Kidney (tissue), 13 donors: ENCODE measurements at regions not wholly inside any gene's neighbourhood (a gene's known extent, or its start where the extent isn't known, plus 50 kb on each side); places are given as distances from the start of the nearest gene placed in this dataset.

Experiments
- DNase-seq, 5 donors: peaks; one replicate each; pipeline ENCODE4 v3.0.0-alpha.2; 2013 to 2020
- FAIRE-seq: peaks from 2 replicates; lab custom pipeline; 2012; peaks lifted over from hg19 to GRCh38; lab: Jason Lieb, UNC
- H3K27ac ChIP-seq, 2 donors: one replicate each; pipeline ENCODE4 v1.7.0; 2013; ENCODE audit warnings: low read depth in 2 of 2, low read length in 2 of 2, inconsistent platforms in 1 of 2
- H3K27me3 ChIP-seq: one replicate; pipeline ENCODE4 v1.7.1; 2013; ENCODE audit warnings: low read length, inconsistent platforms; ENCODE audit not compliant: control insufficient read depth, insufficient read depth
- H3K36me3 ChIP-seq, 3 donors: one replicate each; pipeline versions ENCODE4 v1.7.0 to v1.7.1; 2013; ENCODE audit warnings: low read length in 3 of 3, control low read depth in 1 of 3, inconsistent platforms in 1 of 3; ENCODE audit not compliant: insufficient read depth in 3 of 3, control insufficient read depth in 2 of 3
- H3K4me1 ChIP-seq, 3 donors: one replicate each; pipeline versions ENCODE4 v1.7.0 to v1.7.1; 2013; ENCODE audit warnings: low read length in 3 of 3, inconsistent platforms in 1 of 3, low read depth in 1 of 3; ENCODE audit not compliant: control insufficient read depth in 2 of 3, insufficient read depth in 2 of 3
- H3K4me3 ChIP-seq, 3 donors: one replicate each; pipeline versions ENCODE4 v1.7.0 to v1.8.1; 2013; ENCODE audit warnings: low read length in 3 of 3, control low read depth in 1 of 3, inconsistent platforms in 1 of 3
- H3K9ac ChIP-seq, 3 donors: one replicate each; pipeline versions ENCODE4 v1.7.0 to v1.7.1; 2013; ENCODE audit warnings: low read length in 3 of 3, control low read depth in 1 of 3, inconsistent platforms in 1 of 3
- H3K9me3 ChIP-seq, 3 donors: one replicate each; pipeline versions ENCODE4 v1.7.0 to v1.7.1; 2013; ENCODE audit warnings: low read length in 3 of 3, control low read depth in 1 of 3, inconsistent platforms in 1 of 3; ENCODE audit not compliant: control insufficient read depth in 2 of 3, insufficient read depth in 1 of 3
- intact Hi-C: fragments of 100-400 bp; cut with DNase I; formaldehyde crosslinking; loops from one replicate; pipeline ENCODE4 v1.11.1; 2022
- TF ChIP-seq, protein P1 (sequence below): IDR thresholded peaks from 3 replicates; pipeline ENCODE4 v1.5.1; 2012; ENCODE audit warnings: mild to moderate bottlenecking, moderate library complexity, borderline replicate concordance; ENCODE audit not compliant: insufficient read depth; ENCODE audit errors: extremely low read depth
- donor health status: control.
- donor health status: control.
- donor health status: control.
- donor health status: control.
- donor health status: control.
- donor health status: DM: yes; HTN: yes; CAD: no.
- donor health status: Normal renal cell carcinoma (clear cell type).

DNA sequence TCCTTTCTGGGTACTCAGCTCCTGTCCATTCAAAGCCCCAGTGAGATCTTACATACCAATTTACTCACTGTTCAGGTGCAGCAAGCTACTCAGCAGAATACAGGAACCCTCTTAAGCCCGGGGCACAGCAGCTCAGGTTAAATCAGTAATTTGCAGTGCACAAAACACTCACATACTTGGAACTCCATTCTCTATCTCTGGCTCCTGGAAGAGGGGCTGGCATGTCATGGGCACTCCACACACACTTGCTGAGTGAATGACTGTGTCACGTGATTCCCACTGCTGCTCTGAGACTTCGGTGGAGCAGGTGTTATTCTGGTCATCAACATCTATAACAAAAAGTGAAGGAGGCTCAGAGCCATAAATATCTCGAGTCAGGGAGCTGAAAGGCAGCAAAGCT, 157.3 kb upstream of the BDNF start:
- Histone ChIP-seq H3K4me1 (no peaks in the 10 kb centered on the region), H3K27ac (no peak overlapping the region), H3K36me3 (no peaks in the 10 kb centered on the region), H3K4me3 (no peak overlapping the region), H3K9me3 (no peaks in the 10 kb centered on the region), H3K9ac (no peak overlapping the region), H3K27me3 (no peaks in the 10 kb centered on the region)
- TF ChIP-seq, protein P1, sequence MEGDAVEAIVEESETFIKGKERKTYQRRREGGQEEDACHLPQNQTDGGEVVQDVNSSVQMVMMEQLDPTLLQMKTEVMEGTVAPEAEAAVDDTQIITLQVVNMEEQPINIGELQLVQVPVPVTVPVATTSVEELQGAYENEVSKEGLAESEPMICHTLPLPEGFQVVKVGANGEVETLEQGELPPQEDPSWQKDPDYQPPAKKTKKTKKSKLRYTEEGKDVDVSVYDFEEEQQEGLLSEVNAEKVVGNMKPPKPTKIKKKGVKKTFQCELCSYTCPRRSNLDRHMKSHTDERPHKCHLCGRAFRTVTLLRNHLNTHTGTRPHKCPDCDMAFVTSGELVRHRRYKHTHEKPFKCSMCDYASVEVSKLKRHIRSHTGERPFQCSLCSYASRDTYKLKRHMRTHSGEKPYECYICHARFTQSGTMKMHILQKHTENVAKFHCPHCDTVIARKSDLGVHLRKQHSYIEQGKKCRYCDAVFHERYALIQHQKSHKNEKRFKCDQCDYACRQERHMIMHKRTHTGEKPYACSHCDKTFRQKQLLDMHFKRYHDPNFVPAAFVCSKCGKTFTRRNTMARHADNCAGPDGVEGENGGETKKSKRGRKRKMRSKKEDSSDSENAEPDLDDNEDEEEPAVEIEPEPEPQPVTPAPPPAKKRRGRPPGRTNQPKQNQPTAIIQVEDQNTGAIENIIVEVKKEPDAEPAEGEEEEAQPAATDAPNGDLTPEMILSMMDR: no peak
- DNase-seq: no peak
- intact Hi-C loops: no loop called here
- FAIRE-seq: no peak

DNA sequence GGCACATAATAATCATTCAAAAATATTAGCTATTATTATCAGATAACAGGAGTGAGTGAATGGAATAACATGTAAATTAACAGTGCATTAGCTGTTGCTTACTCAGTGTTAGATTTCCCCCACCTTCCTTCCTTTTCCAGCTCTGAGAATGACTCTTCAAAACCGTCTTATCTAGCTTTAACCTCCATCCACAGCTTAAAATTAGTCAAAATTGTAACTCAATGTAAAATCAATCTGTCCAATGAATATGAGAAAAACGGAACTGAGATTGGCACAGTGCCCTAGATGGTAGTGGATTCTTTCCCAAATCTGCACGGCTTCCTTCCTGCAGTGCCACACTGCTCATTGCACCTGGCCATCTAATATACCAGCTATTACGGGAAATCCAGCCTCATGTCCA, 156.8 kb upstream of the BDNF start:
- Histone ChIP-seq H3K4me1 (no peaks in the 10 kb centered on the region), H3K9me3 (no peaks in the 10 kb centered on the region), H3K27ac (no peak overlapping the region), H3K36me3 (no peaks in the 10 kb centered on the region), H3K9ac (no peak overlapping the region), H3K27me3 (no peaks in the 10 kb centered on the region), H3K4me3 (no peak overlapping the region)
- intact Hi-C loops: no loop called here
- TF ChIP-seq, protein P1: no peak
- DNase-seq: no peak
- FAIRE-seq: no peak

DNA sequence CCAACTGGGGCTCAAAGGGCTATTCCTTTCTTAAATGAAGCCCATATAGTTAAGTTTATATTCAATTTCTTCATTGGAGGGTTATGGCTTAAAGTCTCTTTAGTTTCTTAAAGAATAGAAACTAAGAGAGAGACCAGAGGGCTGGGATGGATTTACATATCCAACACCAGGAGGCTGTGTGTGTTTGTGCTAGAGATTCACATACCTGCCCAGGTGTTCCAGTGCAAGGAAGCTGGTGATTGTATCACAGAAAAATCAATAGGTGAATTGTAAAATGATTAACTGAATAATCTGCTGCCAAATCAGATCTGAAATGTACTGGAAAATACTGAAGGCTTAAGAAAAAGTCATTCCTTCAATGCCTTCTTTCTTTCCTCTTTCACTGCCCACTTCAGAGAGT, 148.2 kb upstream of the BDNF start:
- DNase-seq (no peak), FAIRE-seq (no peak)
- H3K4me1 ChIP-seq: no peaks in the 10 kb centered on the region
- no peak overlapping the region for H3K27ac ChIP-seq
- intact Hi-C loops: no loop called here
- no peaks in the 10 kb centered on the region for H3K9me3 ChIP-seq
- TF ChIP-seq, protein P1: no peak
- H3K9ac ChIP-seq: no peak overlapping the region
- no peaks in the 10 kb centered on the region for H3K36me3 ChIP-seq
- no peaks in the 10 kb centered on the region for H3K27me3 ChIP-seq
- no peak overlapping the region for H3K4me3 ChIP-seq

DNA sequence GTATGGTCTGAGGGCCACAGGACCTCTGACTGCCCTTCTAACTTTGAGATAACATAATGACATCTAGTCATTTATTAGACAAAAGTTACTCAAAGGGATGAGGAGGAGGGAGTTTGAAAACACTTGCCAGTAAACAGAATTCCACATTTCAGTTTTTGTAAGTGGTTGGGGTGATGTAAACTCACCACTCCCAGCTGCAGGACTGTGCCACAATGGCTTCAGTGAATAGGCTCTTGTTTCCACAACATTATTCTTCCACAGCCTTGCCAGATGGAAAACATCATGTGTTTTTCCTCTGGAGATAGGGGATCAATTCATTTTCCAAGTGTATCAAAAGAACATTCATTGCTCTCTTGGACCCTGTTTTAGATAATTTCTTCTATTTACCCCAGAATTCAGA, 147.2 kb upstream of the BDNF start:
- H3K36me3 ChIP-seq: no peaks in the 10 kb centered on the region
- FAIRE-seq: no peak
- intact Hi-C loops: no loop called here
- TF ChIP-seq, protein P1: no peak
- DNase-seq: no peak
- no peak overlapping the region for H3K9ac ChIP-seq
- no peaks in the 10 kb centered on the region for H3K27me3 ChIP-seq
- no peak overlapping the region for H3K27ac ChIP-seq
- H3K4me1 ChIP-seq: no peaks in the 10 kb centered on the region
- H3K9me3 ChIP-seq: no peaks in the 10 kb centered on the region
- no peak overlapping the region for H3K4me3 ChIP-seq
